ENCODE measurements at regions not wholly inside any gene's neighbourhood (a gene's known extent, or its start where the extent isn't known, plus 50 kb on each side); places are given as distances from the start of the nearest gene placed in this dataset.

DNA sequence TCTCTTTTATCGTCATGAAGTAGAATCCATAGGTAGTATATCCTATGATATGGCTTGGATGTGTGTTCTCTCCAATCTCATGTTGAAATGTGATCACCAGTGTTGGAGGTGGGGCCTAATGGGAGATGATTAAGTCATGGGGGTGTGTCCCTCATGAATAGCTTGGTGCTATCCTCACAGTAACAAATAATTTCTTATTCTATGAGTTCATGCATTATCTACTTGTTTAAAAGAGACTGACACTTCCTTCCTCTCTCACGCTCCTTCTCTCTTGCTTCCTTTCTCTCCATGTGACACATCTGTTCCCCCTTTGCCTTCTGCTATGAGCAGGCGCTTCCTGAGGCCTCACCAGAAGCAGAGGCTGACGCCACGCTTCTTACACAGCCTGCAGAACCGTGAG is 165.6 kb downstream of the MREG start (continued):
- no peak for TF ChIP-seq REST (IDR thresholded peaks at IDR 0.05; ENCODE audit: low read depth, low read length)
- TF ChIP-seq RXRA (IDR thresholded peaks at IDR 0.05; ENCODE audit: borderline replicate concordance, low read depth), result no peak
- TF ChIP-seq CHD2 (IDR thresholded peaks at IDR 0.05; ENCODE audit: low read length, partially characterized antibody), result no peak
- TF ChIP-seq FOXJ3 (CRISPR knock-in tag; IDR thresholded peaks at IDR 0.05), result no peak
- TF ChIP-seq FOSL2 (IDR thresholded peaks at IDR 0.05; ENCODE audit: borderline replicate concordance, low read depth), result no peak
- TF ChIP-seq, protein P1, sequence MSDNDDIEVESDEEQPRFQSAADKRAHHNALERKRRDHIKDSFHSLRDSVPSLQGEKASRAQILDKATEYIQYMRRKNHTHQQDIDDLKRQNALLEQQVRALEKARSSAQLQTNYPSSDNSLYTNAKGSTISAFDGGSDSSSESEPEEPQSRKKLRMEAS (IDR thresholded peaks at IDR 0.05; ENCODE audit: low read depth), result no peak

DNA sequence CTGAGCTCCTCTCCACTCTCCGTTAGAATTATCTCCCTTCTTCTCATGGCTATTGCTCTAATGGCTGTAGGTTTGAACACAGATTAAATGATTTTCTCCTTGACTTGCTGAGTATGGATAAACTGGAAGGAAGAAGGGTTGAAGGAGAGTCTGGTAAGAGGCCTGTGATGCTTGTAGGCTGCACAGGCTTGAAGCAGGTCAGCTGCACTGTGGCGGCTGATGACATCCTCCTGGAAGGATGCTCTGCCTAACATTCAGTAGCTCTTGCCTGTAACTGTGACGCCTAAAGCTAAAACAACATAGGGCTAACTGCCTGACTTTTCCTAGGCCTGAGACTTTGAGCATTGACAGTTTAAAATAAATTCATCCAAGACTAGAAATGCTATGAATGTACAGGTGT is 166.3 kb downstream of the MREG start:
- peaks cover 0 to 20% of the 10 kb centered on the region in 2 experiments; a peak in 1 of 4 replicates for H3K4me1 ChIP-seq (ENCODE audit: control insufficient read depth in 1 of 2, insufficient read depth in 2 of 2, low read depth in 1 of 2, low read length in 1 of 2)
- H3K27me3 ChIP-seq (ENCODE audit: insufficient read depth), result no peaks in the 10 kb centered on the region
- DNase-seq, result no peak
- ChIA-PET CTCF (no interaction called here), POLR2A (no interaction called here)
- H3K4me2 ChIP-seq, result no peak overlapping the region
- 97% methylated on average over 3 of the region's 3 CpGs for WGBS (ENCODE audit: low lambda C conversion rate)
- H3K79me2 ChIP-seq (ENCODE audit: insufficient read depth), result no peaks in the 10 kb centered on the region
- H2AFZ ChIP-seq (ENCODE audit: low read depth), result no peak overlapping the region
- no peaks in the 10 kb centered on the region for H3K9me3 ChIP-seq
- H3K27ac ChIP-seq (ENCODE audit: low read depth in 2 of 2, low read length in 1 of 2), result no peak overlapping the region
- H3K9me2 ChIP-seq, result no peaks in the 10 kb centered on the region
- no peaks in the 10 kb centered on the region for H3K36me3 ChIP-seq (replicated peaks in 1 of 2; ENCODE audit: control insufficient read depth in 1 of 2, insufficient read depth in 2 of 2, low read length in 1 of 2)
- H3K9ac ChIP-seq, result no peak overlapping the region
- no peaks in the 10 kb centered on the region for H4K20me1 ChIP-seq (ENCODE audit: insufficient read depth)
- H3K4me3 ChIP-seq (ENCODE audit: low read depth in 2 of 2, low read length in 1 of 2), result no peak overlapping the region
- peaks cover 16% of the 10 kb centered on the region for H3F3A ChIP-seq (replicated peaks; ENCODE audit: insufficient read depth)
- TF ChIP-seq FOSL2 (IDR thresholded peaks at IDR 0.05; ENCODE audit: borderline replicate concordance, low read depth) (no peak), EZH2phosphoT487 (IDR thresholded peaks at IDR 0.05; ENCODE audit: borderline replicate concordance, low read depth) (no peak), NRF1 (IDR thresholded peaks at IDR 0.05; ENCODE audit: low read depth, low read length) (no peak), GATA2 (CRISPR knock-in tag; IDR thresholded peaks at IDR 0.05) (no peak), TAF1 (IDR thresholded peaks at IDR 0.05; ENCODE audit: borderline replicate concordance, low read depth, low read length) (no peak), RFX5 (IDR thresholded peaks at IDR 0.05; ENCODE audit: low read length) (no peak), MEF2A (IDR thresholded peaks at IDR 0.05; ENCODE audit: borderline replicate concordance, low read depth) (no peak), ELF1 (IDR thresholded peaks at IDR 0.05) (no peak), NFIC (IDR thresholded peaks at IDR 0.05; ENCODE audit: borderline replicate concordance) (no peak), FOXM1 (IDR thresholded peaks at IDR 0.05; ENCODE audit: low read depth) (no peak), SIN3A (IDR thresholded peaks at IDR 0.05; ENCODE audit: borderline replicate concordance, low read depth, low read length) (no peak)
- TF ChIP-seq, protein P2, sequence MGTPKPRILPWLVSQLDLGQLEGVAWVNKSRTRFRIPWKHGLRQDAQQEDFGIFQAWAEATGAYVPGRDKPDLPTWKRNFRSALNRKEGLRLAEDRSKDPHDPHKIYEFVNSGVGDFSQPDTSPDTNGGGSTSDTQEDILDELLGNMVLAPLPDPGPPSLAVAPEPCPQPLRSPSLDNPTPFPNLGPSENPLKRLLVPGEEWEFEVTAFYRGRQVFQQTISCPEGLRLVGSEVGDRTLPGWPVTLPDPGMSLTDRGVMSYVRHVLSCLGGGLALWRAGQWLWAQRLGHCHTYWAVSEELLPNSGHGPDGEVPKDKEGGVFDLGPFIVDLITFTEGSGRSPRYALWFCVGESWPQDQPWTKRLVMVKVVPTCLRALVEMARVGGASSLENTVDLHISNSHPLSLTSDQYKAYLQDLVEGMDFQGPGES (IDR thresholded peaks at IDR 0.05; ENCODE audit: low read depth, low read length), result no peak
- TF ChIP-seq, protein P3, sequence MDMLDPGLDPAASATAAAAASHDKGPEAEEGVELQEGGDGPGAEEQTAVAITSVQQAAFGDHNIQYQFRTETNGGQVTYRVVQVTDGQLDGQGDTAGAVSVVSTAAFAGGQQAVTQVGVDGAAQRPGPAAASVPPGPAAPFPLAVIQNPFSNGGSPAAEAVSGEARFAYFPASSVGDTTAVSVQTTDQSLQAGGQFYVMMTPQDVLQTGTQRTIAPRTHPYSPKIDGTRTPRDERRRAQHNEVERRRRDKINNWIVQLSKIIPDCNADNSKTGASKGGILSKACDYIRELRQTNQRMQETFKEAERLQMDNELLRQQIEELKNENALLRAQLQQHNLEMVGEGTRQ (IDR thresholded peaks at IDR 0.05; ENCODE audit: borderline replicate concordance, low read depth, low read length), result no peak
- TF ChIP-seq, protein P1 (IDR thresholded peaks at IDR 0.05; ENCODE audit: low read depth), result no peak
- TF ChIP-seq, protein P4, sequence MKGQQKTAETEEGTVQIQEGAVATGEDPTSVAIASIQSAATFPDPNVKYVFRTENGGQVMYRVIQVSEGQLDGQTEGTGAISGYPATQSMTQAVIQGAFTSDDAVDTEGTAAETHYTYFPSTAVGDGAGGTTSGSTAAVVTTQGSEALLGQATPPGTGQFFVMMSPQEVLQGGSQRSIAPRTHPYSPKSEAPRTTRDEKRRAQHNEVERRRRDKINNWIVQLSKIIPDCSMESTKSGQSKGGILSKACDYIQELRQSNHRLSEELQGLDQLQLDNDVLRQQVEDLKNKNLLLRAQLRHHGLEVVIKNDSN (IDR thresholded peaks at IDR 0.05; ENCODE audit: borderline replicate concordance, low read depth), result no peak
- TF ChIP-seq, protein P5, sequence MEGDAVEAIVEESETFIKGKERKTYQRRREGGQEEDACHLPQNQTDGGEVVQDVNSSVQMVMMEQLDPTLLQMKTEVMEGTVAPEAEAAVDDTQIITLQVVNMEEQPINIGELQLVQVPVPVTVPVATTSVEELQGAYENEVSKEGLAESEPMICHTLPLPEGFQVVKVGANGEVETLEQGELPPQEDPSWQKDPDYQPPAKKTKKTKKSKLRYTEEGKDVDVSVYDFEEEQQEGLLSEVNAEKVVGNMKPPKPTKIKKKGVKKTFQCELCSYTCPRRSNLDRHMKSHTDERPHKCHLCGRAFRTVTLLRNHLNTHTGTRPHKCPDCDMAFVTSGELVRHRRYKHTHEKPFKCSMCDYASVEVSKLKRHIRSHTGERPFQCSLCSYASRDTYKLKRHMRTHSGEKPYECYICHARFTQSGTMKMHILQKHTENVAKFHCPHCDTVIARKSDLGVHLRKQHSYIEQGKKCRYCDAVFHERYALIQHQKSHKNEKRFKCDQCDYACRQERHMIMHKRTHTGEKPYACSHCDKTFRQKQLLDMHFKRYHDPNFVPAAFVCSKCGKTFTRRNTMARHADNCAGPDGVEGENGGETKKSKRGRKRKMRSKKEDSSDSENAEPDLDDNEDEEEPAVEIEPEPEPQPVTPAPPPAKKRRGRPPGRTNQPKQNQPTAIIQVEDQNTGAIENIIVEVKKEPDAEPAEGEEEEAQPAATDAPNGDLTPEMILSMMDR (IDR thresholded peaks at IDR 0.05), result no peak

Data from SK-N-SH (cell line).